GM21367 (cell line): ENCODE measurements at regions not wholly inside any gene's neighbourhood (a gene's known extent, or its start where the extent isn't known, plus 50 kb on each side); places are given as distances from the start of the nearest gene placed in this dataset.
"Not testable (repeated sequence)": the region's sequence is repeated elsewhere in the genome, so short reads cannot be mapped to it uniquely, and the experiment has no call there.

Experiments used
- ATAC-seq: cut with Tn5 transposase; IDR thresholded peaks from one replicate; pipeline ENCODE4 v1.9.1; 2021; ENCODE audit not compliant: unreplicated experiment

DNA sequence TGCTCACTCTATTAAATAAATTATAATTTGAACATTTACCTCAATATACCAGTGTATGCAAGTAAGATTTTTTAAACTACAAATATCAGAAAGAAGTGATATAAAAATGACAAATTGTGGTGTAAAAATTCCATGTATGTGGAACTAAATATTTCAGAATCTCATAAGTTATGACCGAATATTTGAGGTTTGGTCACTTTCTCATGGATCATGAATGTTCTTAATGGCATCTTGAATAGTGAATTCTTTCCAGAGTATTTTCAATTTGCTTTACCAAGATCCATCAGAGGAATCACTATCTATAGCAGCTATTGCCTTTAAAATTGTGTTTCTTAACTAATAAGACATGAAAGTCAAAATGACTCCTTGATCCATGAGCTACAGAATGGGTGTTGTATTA lies 950.6 kb downstream of the TBC1D32 start:
- ATAC-seq, result no peak

DNA sequence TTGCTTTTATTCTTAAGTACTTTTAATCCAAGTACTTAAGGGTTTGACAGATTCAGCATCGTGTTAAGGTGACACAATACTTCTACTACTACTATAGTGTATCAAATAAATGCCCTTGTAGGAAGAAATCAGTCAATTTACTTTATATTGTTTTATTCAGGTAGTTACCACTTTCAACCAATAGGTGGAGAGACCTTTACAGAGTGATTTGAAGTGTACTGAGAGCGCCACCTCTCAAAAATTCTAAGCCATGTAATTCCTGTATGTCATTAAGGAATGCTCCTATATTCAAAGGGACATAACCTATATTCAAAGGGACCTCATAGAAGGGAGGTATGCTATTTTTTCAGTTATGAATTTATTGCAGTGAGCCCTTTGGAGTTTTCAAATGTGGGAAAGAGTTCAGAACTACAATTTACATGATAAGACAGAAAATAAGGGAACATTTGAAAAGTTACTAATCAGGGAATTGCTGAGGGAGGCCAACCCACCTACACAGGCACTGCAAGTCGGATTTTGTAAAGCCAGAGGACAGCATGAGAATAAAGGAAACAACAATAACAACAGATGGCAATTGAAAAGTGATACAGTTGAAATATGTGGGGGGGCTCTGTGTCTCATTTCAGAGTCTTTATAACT lies 955.6 kb downstream of the TBC1D32 start:
- peak; percentile 94 for ATAC-seq

- no peak for ATAC-seq
Measured at GRCh38 chr6:120373185-120373584, 961.1 kb downstream of the TBC1D32 start.

- no peak for ATAC-seq
Measured at GRCh38 chr6:120363429-120363828, 970.9 kb downstream of the TBC1D32 start.

- ATAC-seq, result not testable (repeated sequence)
Measured at GRCh38 chr6:120358535-120358934, 975.7 kb downstream of the TBC1D32 start.

DNA sequence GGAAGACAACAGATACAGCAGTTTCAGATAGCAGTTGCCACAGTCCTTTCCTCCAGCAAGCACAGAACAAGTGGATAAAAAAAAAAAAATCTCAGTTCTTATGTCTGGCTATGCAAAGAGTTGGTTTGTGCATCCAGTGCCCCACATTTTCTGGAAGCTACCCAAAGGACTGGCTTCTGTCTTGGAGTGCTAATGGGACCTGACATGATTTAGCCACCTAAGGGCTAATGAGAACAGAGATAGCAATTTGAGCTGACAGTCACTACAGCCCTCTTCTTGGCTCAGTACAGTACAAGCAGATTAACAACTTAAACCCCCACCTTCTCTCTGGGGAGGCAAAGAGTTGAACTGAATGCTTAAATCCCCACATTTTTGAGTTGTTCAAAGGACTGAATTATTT lies 976.8 kb downstream of the TBC1D32 start:
- ATAC-seq, result no peak

DNA sequence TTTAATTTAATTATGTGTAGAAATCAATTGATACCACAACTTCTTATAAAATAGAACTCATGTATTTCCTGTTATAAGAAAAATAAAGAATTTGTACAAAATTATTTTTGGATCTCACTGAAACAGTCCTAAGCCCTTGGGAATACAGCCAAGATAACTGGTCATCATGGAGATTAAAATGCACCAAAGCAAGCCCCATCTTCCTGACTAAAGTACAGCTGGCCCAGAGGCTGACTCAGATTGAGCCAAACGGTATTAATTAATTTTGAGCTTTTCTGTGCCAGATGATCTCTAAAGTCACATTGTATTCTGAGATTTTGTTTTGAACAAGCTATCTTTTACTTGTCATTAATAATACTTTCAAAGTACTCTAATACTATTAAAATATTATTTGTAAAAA lies 978.5 kb downstream of the TBC1D32 start:
- ATAC-seq, result no peak

- ATAC-seq, result no peak
Measured at GRCh38 chr6:120354452-120355098, 979.7 kb downstream of the TBC1D32 start.

GRCh38 chr6:120352491-120352890 lies 981.8 kb downstream of the TBC1D32 start:
- no peak for ATAC-seq

DNA sequence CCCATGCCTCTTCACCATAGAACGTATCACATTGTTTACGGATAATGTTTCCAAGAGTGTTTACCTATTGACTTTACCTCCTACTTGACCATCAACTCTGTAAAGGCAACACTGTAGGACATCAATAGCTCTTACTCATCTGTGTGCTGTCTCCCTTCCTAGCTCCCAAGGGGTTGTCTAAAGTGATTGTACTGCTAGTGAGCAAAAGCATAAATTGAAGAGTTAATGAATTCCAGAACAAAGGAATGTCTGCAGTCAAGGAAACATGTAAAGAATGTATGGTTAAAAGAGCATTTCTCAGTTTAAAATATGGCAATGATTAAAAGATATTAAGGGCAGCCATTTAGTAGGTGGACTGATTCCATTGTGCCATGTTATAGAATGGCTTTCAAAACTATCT lies 985.4 kb downstream of the TBC1D32 start:
- ATAC-seq, result no peak

GRCh38 chr6:120328521-120328920 lies 979.0 kb upstream of the MAN1A1 start:
- ATAC-seq, result no peak

- no peak for ATAC-seq
Measured at GRCh38 chr6:120320481-120321162, 971.1 kb upstream of the MAN1A1 start.

GRCh38 chr6:120304223-120304622 lies 954.7 kb upstream of the MAN1A1 start:
- ATAC-seq, result no peak

- ATAC-seq, result no peak
Measured at GRCh38 chr6:120303527-120303926, 954.0 kb upstream of the MAN1A1 start.

- no peak for ATAC-seq
Measured at GRCh38 chr6:120302041-120302440, 952.5 kb upstream of the MAN1A1 start.

DNA sequence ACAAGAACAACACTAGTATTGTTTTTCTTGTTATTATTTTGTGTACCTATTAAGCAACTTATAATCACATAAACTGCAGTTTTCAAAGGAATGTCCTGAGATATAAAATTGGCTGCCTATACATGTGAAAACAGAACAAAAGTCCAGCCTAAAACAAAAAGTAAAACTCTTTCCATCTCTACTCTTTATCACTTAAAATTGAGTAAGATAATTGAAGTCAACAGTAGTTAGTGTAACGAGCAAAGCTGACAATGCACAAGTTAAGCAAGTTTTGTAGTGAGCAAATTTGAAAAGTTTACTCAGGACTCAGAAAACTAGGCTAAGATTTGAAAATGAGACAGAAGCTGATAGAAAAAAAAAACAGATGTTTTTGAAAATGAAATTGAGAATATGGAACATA lies 941.4 kb upstream of the MAN1A1 start:
- ATAC-seq, result no peak

DNA sequence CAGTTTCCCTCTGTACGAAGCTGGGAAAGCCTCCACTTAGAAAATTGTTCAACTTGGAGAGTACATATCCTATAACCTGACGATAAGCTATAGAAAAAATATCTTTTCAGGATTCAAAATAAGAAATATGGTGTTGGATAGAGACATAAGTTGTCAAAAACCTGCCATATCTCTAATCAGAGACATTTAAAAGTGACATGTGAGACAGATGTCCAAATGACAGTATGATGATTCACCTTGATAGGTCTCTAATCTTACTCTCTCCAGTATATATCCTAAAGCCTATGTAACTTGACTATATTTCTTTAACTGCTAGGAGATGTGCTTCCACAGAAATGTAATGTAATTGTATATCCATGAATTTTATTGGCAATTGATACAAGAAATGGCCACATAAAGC lies 932.4 kb upstream of the MAN1A1 start:
- no peak for ATAC-seq

DNA sequence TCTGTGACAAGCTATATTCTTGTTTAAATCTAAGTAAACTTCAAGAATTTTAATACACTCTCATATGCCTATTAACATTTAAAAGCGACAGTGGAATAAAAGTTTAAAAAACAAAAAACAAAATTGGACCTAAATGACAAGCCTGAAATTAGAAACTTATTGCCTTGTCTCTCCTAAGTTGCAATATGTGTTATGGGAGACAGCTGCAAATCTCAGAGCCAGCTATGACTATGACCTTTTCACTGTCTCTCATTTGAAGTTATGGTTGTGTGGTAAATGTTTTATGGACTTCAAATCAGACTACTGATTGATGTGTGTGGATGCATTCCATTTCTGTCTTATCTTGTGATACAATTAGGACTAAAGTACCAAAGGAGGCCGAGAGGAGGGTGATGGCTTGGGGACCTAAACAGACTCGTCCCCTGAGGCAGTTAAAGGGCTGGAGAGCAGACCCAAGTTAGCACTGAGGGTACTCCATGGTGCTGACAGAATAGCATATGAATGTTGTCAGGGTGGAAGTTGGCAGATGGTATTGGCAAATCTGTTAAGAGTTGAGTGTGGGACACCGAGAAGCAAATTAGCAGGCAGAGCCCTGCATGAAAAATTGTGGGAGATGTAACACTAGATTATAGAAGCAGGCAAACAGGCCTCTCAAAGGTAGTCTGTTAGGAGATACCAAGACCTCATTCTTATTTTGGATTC lies 930.1 kb upstream of the MAN1A1 start:
- ATAC-seq, result no peak

DNA sequence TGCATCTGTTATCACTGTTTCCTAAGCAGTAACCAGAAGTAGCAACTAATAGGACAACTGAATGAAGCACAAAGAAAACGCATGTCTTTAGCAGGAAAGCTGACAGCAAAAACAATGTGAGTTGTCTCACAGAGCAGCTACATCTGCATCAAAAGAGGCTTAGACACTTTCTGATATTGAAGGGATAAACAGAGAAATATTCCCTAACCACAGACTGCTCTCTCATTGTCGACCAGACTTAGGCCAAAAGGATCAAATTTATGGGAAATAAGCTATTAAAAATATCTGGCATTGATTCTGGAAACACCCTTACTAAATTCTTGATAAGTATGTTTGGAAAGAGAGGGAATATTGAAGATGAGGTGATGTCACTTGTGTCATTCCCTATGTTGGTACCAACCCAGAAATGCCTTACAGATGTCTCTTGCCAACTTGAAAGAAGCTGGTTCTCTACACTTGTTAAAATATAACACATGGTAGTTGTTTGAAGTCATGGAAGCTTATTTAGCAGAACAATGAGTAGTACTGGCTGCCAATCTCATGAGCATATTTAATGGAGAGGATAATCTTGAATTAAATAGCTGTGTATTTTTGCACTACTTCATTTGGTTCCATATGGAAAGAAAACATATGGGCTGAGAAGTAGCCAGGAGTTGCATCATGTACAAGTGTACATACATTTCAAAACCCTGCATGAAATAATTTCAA lies 929.3 kb upstream of the MAN1A1 start:
- no peak for ATAC-seq

DNA sequence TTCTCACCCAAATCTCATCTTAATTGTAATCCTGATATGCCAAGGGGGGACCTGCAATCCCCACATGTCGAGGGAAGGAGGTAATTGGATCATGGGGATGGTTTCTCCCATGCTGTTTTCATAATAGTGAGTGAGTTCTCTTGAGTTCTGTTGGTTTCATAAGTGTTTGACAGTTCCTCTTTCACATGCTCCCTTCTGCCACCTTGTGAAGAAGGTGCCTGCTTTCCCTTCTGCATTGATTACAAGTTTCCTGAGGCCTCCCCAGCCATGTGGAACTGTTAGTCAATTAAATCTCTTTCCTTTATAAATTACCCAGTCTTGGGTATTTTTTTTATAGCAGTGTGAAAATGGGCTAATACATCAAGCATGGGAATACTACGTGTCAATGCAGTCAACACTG lies 925.0 kb upstream of the MAN1A1 start:
- ATAC-seq, result peak; percentile 88

DNA sequence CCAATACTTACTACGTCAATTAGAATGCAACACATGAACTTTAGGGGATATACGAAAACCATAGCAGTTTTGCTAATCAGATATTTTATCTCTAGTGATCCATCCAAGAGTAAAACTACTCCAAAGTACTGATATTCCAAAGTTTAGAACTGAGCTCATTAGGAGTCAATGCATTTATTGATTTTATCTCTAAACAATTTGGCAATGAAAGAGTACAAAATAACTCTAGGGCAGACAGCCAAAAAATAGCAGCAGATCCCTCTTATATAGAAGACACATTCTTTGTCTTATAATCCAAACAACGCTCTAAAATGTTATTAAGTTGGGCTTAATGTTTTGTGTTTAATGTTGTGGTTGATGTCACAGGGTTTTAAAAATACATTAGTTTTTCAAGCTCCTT lies 923.9 kb upstream of the MAN1A1 start:
- ATAC-seq, result no peak
